ENCODE measurements at regions not wholly inside any gene's neighbourhood (a gene's known extent, or its start where the extent isn't known, plus 50 kb on each side); places are given as distances from the start of the nearest gene placed in this dataset.

GRCh38 chr1:95431235-95431634 lies 197.2 kb downstream of the RWDD3 start:
- DNase-seq: peak in 2 of 3 experiments; percentile 24 to 56

- DNase-seq: no peak
These were observed 201.6 kb downstream of the RWDD3 start for GRCh38 chr1:95435611-95436010.

- peak in 2 of 3 experiments; percentile 6 to 14 for DNase-seq
These were observed 203.0 kb downstream of the RWDD3 start for GRCh38 chr1:95437011-95437410.

GRCh38 chr1:95437781-95438180 lies 203.8 kb downstream of the RWDD3 start:
- DNase-seq: no peak

- peak in 2 of 3 experiments; percentile 5 to 12 for DNase-seq
These were observed 204.4 kb downstream of the RWDD3 start for GRCh38 chr1:95438218-95438948.

GRCh38 chr1:95440511-95440910 lies 206.5 kb downstream of the RWDD3 start:
- DNase-seq: no peak

GRCh38 chr1:95449516-95449915 lies 215.5 kb downstream of the RWDD3 start:
- no peak for DNase-seq

GRCh38 chr1:95451054-95451453 lies 217.0 kb downstream of the RWDD3 start:
- no peak for DNase-seq

- no peak for DNase-seq
These were observed 217.9 kb downstream of the RWDD3 start for GRCh38 chr1:95451904-95452303.

- no peak for DNase-seq
These were observed 219.0 kb downstream of the RWDD3 start for GRCh38 chr1:95453053-95453452.

GRCh38 chr1:95467036-95467435 lies 233.0 kb downstream of the RWDD3 start:
- peak in 1 of 3 experiments; percentile 18 for DNase-seq

GRCh38 chr1:95475686-95476457 lies 241.9 kb downstream of the RWDD3 start:
- DNase-seq: no peak

GRCh38 chr1:95496307-95496706 lies 262.3 kb downstream of the RWDD3 start:
- no peak for DNase-seq

GRCh38 chr1:95496773-95497172 lies 262.8 kb downstream of the RWDD3 start:
- DNase-seq: no peak

GRCh38 chr1:95497566-95497965 lies 263.6 kb downstream of the RWDD3 start:
- DNase-seq: no peak

GRCh38 chr1:95503278-95504030 lies 269.4 kb downstream of the RWDD3 start:
- DNase-seq: no peak

- DNase-seq: no peak
These were observed 270.3 kb downstream of the RWDD3 start for GRCh38 chr1:95504321-95504720.

- DNase-seq: peak in 2 of 3 experiments; percentile 12 to 75
These were observed 272.9 kb downstream of the RWDD3 start for GRCh38 chr1:95506736-95507414.

- DNase-seq: no peak
These were observed 276.0 kb downstream of the RWDD3 start for GRCh38 chr1:95509989-95510388.

- peak in 1 of 3 experiments; percentile 7 for DNase-seq
These were observed 278.9 kb downstream of the RWDD3 start for GRCh38 chr1:95512925-95513324.

- DNase-seq: no peak
These were observed 283.5 kb downstream of the RWDD3 start for GRCh38 chr1:95517506-95517905.

- peak in 1 of 3 experiments; percentile 64 for DNase-seq
These were observed 284.3 kb downstream of the RWDD3 start for GRCh38 chr1:95518310-95518709.

- DNase-seq: no peak
These were observed 286.4 kb downstream of the RWDD3 start for GRCh38 chr1:95520390-95520789.
